ENCODE measurements at regions not wholly inside any gene's neighbourhood (a gene's known extent, or its start where the extent isn't known, plus 50 kb on each side); places are given as distances from the start of the nearest gene placed in this dataset.

- no peak for DNase-seq (ENCODE audit: missing footprints)
- ATAC-seq = no peak
- intact Hi-C loops (cut with DNase I) = no loop called here
Observed at GRCh38 chr7:35581605-35582210, 113.2 kb downstream of the HERPUD2 start.

GRCh38 chr7:35576031-35576573 lies 118.8 kb downstream of the HERPUD2 start:
- intact Hi-C loops (cut with DNase I) = no loop called here
- DNase-seq (ENCODE audit: missing footprints) = no peak
- no peak for ATAC-seq

DNA sequence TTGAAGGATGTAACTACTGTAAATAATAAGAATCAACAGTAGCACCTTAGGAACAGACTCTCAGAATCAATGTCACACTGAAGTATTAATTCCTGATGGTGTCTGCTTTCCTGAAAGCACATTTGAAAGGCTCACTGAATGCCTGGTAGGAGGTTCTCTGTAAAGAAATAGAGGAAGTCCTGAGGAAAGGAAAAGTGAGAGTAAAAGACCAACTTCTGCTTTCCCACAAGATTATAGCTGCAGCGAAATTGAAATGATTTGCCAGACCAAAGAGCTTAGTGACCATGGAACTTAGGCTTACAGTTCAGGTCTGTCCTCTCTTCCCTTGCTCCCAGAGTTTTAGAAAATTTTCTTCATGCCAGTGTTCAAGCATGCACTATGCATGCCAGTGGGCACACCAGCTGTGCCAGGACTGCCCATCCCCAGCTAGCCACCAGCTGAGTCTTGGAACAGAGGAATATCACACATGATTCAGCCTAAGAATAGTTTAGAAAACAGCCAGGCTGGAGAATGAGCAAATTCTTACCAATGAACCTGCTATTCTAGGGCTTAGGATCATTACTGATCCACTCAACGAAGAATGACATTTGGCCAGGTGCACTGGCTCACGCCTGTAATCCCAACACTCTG lies 123.2 kb downstream of the HERPUD2 start:
- ATAC-seq = no peak
- intact Hi-C loops (cut with DNase I) = no loop called here
- no peak for DNase-seq (ENCODE audit: missing footprints)

GRCh38 chr7:35570937-35571336 lies 124.0 kb downstream of the HERPUD2 start:
- no peak for DNase-seq (ENCODE audit: missing footprints)
- no peak for ATAC-seq
- intact Hi-C loops (cut with DNase I) = no loop called here

GRCh38 chr7:35565927-35566326 lies 129.0 kb downstream of the HERPUD2 start:
- ATAC-seq = no peak
- no peak for DNase-seq (ENCODE audit: missing footprints)

GRCh38 chr7:35558841-35559240 lies 136.1 kb downstream of the HERPUD2 start:
- DNase-seq (ENCODE audit: missing footprints) (no peak), ATAC-seq (no peak)
- intact Hi-C loops (cut with DNase I) = no loop called here

More at GRCh38 chr7:35565927-35566326, 129.0 kb downstream of the HERPUD2 start:
- intact Hi-C loops (cut with DNase I) = no loop called here

DNA sequence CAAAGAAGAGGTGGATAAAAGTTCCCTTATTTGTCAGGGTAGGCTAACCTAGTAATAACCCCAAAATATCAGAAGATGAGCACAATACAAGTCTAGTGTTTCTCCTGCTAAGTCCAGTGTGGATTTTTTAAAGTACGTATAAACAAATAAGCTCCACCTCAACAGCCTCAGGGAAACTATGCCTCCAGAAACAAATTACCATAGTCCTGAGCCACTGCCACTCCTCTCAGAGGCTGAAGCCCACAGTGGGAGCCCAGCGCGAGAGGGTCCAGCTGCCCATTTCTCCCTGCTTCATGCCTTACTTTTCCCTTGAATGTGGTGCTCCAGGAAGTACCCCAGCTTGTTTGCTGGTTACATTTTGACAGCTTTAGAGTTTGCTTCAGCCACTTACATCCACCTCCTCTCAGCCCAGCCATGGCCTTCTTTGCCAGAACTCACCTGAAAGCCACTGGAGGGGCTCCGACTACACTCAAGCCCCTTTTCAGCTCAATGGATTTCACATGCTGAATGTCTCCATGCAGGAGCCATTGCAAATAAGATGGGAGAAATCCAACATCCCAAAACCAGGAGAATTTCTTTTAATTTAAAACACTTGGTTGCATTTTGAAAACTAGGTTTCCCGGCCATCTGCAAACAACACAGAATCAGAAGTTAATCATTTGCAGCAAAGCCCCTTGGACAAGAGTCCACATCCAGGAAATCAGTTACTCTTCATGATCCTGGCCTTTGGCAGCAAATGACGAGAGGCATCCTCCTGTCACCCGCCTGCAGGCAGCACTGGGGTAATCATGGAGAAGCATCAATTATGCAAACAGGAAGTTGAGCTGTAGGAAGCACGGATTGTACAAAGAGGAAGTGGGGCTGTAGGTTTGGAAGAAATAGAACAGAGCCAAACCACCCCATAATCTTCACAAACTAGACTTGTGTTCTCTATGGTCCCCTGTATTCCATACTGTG lies 138.1 kb downstream of the HERPUD2 start:
- ATAC-seq (no peak), DNase-seq (ENCODE audit: missing footprints) (no peak)
- intact Hi-C loops (cut with DNase I) = no loop called here

GRCh38 chr7:35555934-35556333 lies 139.0 kb downstream of the HERPUD2 start:
- no peak for ATAC-seq
- DNase-seq (ENCODE audit: missing footprints) = no peak
- intact Hi-C loops (cut with DNase I) = no loop called here

GRCh38 chr7:35555386-35555785 lies 139.5 kb downstream of the HERPUD2 start:
- ATAC-seq = no peak
- intact Hi-C loops (cut with DNase I) = no loop called here
- no peak for DNase-seq (ENCODE audit: missing footprints)

GRCh38 chr7:35553519-35553918 lies 141.4 kb downstream of the HERPUD2 start:
- peak; percentile 46 for ATAC-seq
- intact Hi-C loops (cut with DNase I) = no loop called here
- DNase-seq (ENCODE audit: missing footprints) = no peak

GRCh38 chr7:35552691-35553090 lies 142.2 kb downstream of the HERPUD2 start:
- DNase-seq (ENCODE audit: missing footprints) = no peak
- ATAC-seq = no peak

GRCh38 chr7:35551321-35552081 lies 143.4 kb downstream of the HERPUD2 start:
- DNase-seq (ENCODE audit: missing footprints) (no peak), ATAC-seq (no peak)
- intact Hi-C loops (cut with DNase I) = no loop called here

More at GRCh38 chr7:35552691-35553090, 142.2 kb downstream of the HERPUD2 start:
- intact Hi-C loops (cut with DNase I) = no loop called here

- intact Hi-C loops (cut with DNase I) = no loop called here
- DNase-seq (ENCODE audit: missing footprints) = no peak
- no peak for ATAC-seq
Observed at GRCh38 chr7:35550831-35551230, 144.1 kb downstream of the HERPUD2 start.

- DNase-seq (ENCODE audit: missing footprints) (no peak), ATAC-seq (no peak)
- intact Hi-C loops (cut with DNase I) = no loop called here
Observed at GRCh38 chr7:35549781-35550180, 145.2 kb downstream of the HERPUD2 start.

DNA sequence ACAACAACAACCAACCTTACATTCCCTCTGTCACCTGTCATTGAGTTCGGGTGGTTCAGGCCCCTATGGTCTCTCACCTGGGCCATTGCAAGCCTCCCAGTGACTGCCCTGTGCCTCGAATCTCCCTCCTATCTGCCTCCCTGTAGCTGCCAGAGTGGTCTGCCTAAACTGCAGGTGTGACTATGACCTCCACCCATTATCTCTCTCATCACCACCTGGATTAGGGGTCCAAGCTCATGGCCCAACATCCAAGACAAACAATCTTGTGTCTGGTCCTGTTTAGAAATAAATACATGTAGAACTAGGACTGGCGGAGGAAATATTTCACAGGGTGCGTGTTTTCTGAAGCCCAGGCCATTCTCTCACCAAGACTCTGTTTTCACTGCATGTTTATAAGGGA lies 146.6 kb downstream of the HERPUD2 start:
- intact Hi-C loops (cut with DNase I) = no loop called here
- ATAC-seq = no peak
- DNase-seq (ENCODE audit: missing footprints) = no peak

- intact Hi-C loops (cut with DNase I) = no loop called here
- no peak for DNase-seq (ENCODE audit: missing footprints)
- no peak for ATAC-seq
Observed at GRCh38 chr7:35546691-35547429, 148.1 kb downstream of the HERPUD2 start.

DNA sequence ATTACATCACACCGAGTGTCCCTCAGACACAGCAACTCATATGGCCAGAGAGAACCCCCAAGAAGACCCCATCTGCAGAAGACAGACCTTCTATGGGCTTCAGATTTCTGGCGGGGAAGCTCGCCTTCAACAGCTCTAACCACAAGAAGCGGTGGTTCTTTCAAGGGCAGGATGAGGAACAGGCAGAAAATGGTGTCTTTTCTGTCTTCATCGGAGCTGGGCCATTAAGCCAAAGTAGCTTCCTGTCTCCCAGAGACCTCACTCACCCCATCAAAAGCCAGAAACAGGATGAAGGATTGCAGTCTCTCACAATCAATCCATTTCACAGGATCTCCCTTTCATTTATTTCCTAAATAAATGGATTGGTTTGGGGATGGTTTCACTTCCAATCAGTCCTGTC lies 149.1 kb downstream of the HERPUD2 start:
- intact Hi-C loops (cut with DNase I) = no loop called here
- DNase-seq (ENCODE audit: missing footprints) (no peak), ATAC-seq (no peak)

DNA sequence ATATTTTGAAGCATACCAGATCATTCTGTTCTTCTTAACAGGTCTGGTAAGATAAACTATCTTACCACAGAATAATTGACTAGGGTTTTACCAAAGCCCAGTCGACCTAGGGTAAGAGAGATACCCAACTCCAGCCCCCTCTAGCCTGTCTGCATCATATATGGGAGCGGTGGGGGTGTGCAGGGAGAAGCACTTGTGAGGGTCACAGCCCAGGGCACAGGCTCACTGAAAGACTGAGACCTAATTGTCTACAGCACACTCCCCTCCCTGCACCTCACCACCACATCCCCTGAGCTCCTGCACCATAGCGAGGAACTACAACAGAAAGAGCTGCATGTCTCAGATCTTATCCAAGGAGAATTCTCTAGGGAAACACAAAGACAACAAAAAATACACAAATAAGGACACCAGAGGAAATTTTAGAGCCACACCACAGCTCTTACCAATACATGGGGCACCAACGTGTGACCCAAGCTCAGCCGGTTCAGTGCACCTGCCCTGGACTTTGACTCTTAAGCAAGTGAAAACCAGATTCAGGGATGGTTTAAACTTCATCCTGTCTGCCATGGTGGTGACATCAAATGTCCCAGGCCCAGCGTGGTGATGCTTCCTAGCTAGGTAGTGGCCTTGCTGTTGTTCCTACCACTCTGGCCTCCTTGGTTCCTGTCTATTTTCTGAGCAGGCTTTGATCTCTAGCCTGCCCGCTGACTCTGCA lies 150.8 kb downstream of the HERPUD2 start:
- no peak for DNase-seq (ENCODE audit: missing footprints)
- intact Hi-C loops (cut with DNase I) = no loop called here
- ATAC-seq = no peak

Data from Right ventricle myocardium inferior (tissue), 1 donor.